ENCODE measurements at regions not wholly inside any gene's neighbourhood (a gene's known extent, or its start where the extent isn't known, plus 50 kb on each side); places are given as distances from the start of the nearest gene placed in this dataset.
A peak's percentile ranks its signal among the peaks of the same experiment; 100 is the strongest.

DNA sequence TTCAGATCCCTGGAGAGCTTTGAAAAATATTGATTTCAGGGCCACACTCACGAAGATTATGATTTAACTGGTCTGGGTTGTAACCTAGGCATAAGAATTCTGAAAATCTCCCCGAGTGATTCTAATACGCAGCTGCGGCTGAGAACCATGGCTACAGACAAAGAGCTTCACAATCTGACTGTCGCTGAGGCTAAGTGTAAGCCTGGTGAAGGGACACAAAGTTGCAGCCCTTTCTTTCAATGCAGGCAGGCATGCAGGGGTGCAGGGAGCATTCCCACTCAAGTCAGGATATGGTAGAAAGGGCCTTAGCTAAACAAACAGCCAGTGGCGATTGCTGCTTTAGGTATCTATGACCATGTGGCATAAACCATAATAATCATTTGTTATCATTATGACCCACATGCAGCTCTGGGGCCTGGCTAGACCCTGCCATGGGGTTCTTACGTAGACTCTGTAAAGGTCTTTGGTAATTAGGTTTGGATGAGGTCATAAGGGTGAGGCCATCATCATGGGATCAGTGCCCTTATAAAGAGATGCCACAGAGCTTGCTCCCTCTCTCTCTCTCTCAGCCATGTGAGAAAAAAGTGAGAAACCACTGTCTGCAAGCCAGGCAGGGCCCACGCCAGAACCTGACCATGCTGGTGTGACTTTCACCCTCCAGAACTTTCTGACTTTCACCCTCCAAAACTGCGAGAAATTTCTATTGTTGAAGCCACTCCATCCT, 88.4 kb upstream of the LANCL2 start:
- no peak overlapping the region for H3K27ac ChIP-seq
- no peaks in the 10 kb centered on the region for H3K9me3 ChIP-seq
- TF ChIP-seq POLR2A (IDR thresholded peaks at IDR 0.05) (no peak), CTCF (IDR thresholded peaks at IDR 0.05) (no peak)
- no peak overlapping the region for H3K4me3 ChIP-seq
- H3K36me3 ChIP-seq = no peaks in the 10 kb centered on the region
- intact Hi-C loops (cut with DNase I; ENCODE audit: low total_unique reads) = loop anchor here (5.0 kb wide), 1 partner anchor 141 kb away; no protein-coding TSS in a partner anchor
- no peak for DNase-seq
- H3K27me3 ChIP-seq = no peaks in the 10 kb centered on the region
- H3K4me1 ChIP-seq = no peaks in the 10 kb centered on the region

GRCh38 chr7:55277916-55278315, 87.2 kb upstream of the LANCL2 start:
- no peak for DNase-seq
- H3K4me1 ChIP-seq = no peaks in the 10 kb centered on the region
- no peaks in the 10 kb centered on the region for H3K36me3 ChIP-seq
- intact Hi-C loops (cut with DNase I; ENCODE audit: low total_unique reads) = loop anchor here (5.0 kb wide), 1 partner anchor 139 kb away; no protein-coding TSS in a partner anchor
- no peaks in the 10 kb centered on the region for H3K27me3 ChIP-seq
- no peaks in the 10 kb centered on the region for H3K9me3 ChIP-seq
- no peak overlapping the region for H3K4me3 ChIP-seq
- no peak overlapping the region for H3K27ac ChIP-seq
- TF ChIP-seq CTCF (IDR thresholded peaks at IDR 0.05) (no peak), POLR2A (IDR thresholded peaks at IDR 0.05) (no peak)

DNA sequence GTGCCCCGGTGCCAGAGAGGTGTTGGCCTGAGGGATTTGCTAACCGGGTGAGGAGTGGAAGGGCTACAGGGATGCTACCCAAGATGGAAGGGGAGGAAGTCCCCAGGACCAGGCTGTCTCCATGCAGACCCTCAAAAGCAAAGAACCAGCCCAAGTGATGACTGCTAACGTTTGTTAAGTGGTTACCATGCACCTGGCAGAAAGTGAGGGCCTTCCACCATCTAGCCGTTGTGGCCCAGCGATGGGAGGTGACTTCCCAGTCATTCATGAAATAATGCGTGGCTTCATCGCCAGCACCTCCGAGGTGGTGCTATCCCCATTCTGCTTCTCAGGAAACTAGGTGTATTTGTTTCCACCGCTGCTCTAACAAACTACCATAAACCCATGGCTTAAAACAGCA, 86.8 kb upstream of the LANCL2 start:
- no peak overlapping the region for H3K27ac ChIP-seq
- no peaks in the 10 kb centered on the region for H3K36me3 ChIP-seq
- no peak for DNase-seq
- TF ChIP-seq CTCF (IDR thresholded peaks at IDR 0.05) = no peak
- no peak for TF ChIP-seq POLR2A (IDR thresholded peaks at IDR 0.05)
- H3K27me3 ChIP-seq = no peaks in the 10 kb centered on the region
- H3K9me3 ChIP-seq = no peaks in the 10 kb centered on the region
- intact Hi-C loops (cut with DNase I; ENCODE audit: low total_unique reads) = loop anchor here (5.0 kb wide), 1 partner anchor 139 kb away; no protein-coding TSS in a partner anchor
- H3K4me3 ChIP-seq = no peak overlapping the region
- H3K4me1 ChIP-seq = no peaks in the 10 kb centered on the region

- H3K36me3 ChIP-seq = no peaks in the 10 kb centered on the region
- no peaks in the 10 kb centered on the region for H3K9me3 ChIP-seq
- DNase-seq = no peak
- H3K4me1 ChIP-seq = no peaks in the 10 kb centered on the region
- no peaks in the 10 kb centered on the region for H3K27me3 ChIP-seq
- intact Hi-C loops (cut with DNase I; ENCODE audit: low total_unique reads) = loop anchor here (5.0 kb wide), 1 partner anchor 138 kb away; no protein-coding TSS in a partner anchor
- TF ChIP-seq CTCF (IDR thresholded peaks at IDR 0.05) = no peak
- no peak overlapping the region for H3K27ac ChIP-seq
- no peak overlapping the region for H3K4me3 ChIP-seq
Observed at GRCh38 chr7:55279080-55279845, 85.9 kb upstream of the LANCL2 start.

GRCh38 chr7:55280031-55280454, 85.1 kb upstream of the LANCL2 start:
- Histone ChIP-seq H3K4me1 (no peaks in the 10 kb centered on the region), H3K27me3 (no peaks in the 10 kb centered on the region), H3K4me3 (no peak overlapping the region), H3K27ac (no peak overlapping the region), H3K9me3 (no peaks in the 10 kb centered on the region), H3K36me3 (no peaks in the 10 kb centered on the region)
- intact Hi-C loops (cut with DNase I; ENCODE audit: low total_unique reads) = no loop called here
- DNase-seq = peak; percentile 53 to 69
- TF ChIP-seq CTCF (IDR thresholded peaks at IDR 0.05) (peak; percentile 66 to 73 (median 69)), POLR2A (IDR thresholded peaks at IDR 0.05) (no peak)
